DND-41 (cell line): ENCODE measurements at regions not wholly inside any gene's neighbourhood (a gene's known extent, or its start where the extent isn't known, plus 50 kb on each side); places are given as distances from the start of the nearest gene placed in this dataset.

ENCODE experiments used
- EZH2 ChIP-seq: IDR thresholded peaks from 3 replicates; pipeline ENCODE4 v1.6.1; 2012; ENCODE audit warnings: borderline replicate concordance, low read depth, mild to moderate bottlenecking, moderate library complexity, low read length, inconsistent platforms; ENCODE audit not compliant: severe bottlenecking
- TF ChIP-seq, protein P1 (sequence below): IDR thresholded peaks from 2 replicates; pipeline ENCODE4 v1.5.1; 2012; ENCODE audit warnings: borderline replicate concordance, low read length, moderate library complexity, mild to moderate bottlenecking; ENCODE audit not compliant: poor library complexity, severe bottlenecking; ENCODE audit errors: extremely low read depth

DNA sequence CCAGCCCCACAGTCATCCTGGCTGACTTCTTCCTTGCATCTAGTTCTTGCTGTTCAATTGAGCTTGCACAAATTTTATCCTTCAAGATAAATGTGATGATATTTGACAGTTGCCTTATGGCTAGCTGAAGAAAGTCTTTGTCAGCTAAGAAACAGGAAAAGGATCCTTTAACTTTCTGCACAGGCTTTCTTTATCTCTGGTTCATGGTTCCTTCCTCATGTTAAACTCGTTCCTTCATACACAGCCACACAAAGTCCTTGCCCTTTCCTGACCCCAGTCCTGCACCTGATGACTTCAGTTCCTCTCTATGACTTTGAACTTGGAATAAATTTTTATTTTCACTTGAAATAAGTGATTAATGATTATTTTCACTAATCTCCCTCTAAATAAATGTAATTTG is 132.5 kb upstream of the PRSS3 start:
- TF ChIP-seq, protein P1, sequence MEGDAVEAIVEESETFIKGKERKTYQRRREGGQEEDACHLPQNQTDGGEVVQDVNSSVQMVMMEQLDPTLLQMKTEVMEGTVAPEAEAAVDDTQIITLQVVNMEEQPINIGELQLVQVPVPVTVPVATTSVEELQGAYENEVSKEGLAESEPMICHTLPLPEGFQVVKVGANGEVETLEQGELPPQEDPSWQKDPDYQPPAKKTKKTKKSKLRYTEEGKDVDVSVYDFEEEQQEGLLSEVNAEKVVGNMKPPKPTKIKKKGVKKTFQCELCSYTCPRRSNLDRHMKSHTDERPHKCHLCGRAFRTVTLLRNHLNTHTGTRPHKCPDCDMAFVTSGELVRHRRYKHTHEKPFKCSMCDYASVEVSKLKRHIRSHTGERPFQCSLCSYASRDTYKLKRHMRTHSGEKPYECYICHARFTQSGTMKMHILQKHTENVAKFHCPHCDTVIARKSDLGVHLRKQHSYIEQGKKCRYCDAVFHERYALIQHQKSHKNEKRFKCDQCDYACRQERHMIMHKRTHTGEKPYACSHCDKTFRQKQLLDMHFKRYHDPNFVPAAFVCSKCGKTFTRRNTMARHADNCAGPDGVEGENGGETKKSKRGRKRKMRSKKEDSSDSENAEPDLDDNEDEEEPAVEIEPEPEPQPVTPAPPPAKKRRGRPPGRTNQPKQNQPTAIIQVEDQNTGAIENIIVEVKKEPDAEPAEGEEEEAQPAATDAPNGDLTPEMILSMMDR: no peak
- no peak for TF ChIP-seq EZH2
